ENCODE measurements at regions not wholly inside any gene's neighbourhood (a gene's known extent, or its start where the extent isn't known, plus 50 kb on each side); places are given as distances from the start of the nearest gene placed in this dataset.

- Histone ChIP-seq H3K9ac (ENCODE audit: low read length in 3 of 3) (no peak overlapping the region), H3K27ac (ENCODE audit: low read depth in 2 of 2, low read length in 2 of 2) (no peak overlapping the region)
Measured at GRCh38 chr9:95584176-95584575, 67.4 kb upstream of the PTCH1 start.

GRCh38 chr9:95581900-95582299, 65.1 kb upstream of the PTCH1 start:
- H3K27me3 ChIP-seq (ENCODE audit: control insufficient read depth, insufficient read depth, low read length) = no peaks in the 10 kb centered on the region
- peaks cover 0 to 2% (median 0%) of the 10 kb centered on the region in 3 donors for H3K4me1 ChIP-seq (ENCODE audit: control insufficient read depth in 2 of 3, insufficient read depth in 2 of 3, low read depth in 1 of 3, low read length in 3 of 3)
- no peak overlapping the region for H3K4me3 ChIP-seq (ENCODE audit: low read length in 3 of 3)
- no peaks in the 10 kb centered on the region for H3K9me3 ChIP-seq (ENCODE audit: control insufficient read depth in 2 of 3, insufficient read depth in 1 of 3, low read length in 3 of 3)
- no peak for TF ChIP-seq CTCF (IDR thresholded peaks at IDR 0.05; ENCODE audit: borderline replicate concordance, extremely low read depth, insufficient read depth)
- no peaks in the 10 kb centered on the region for H3K36me3 ChIP-seq (ENCODE audit: control insufficient read depth in 2 of 3, insufficient read depth in 3 of 3, low read length in 3 of 3)
- no peak for DNase-seq
- H3K9ac ChIP-seq (ENCODE audit: low read length in 3 of 3) = no peak overlapping the region
- FAIRE-seq = no peak
- intact Hi-C loops (cut with DNase I) = no loop called here
- H3K27ac ChIP-seq (ENCODE audit: low read depth in 2 of 2, low read length in 2 of 2) = no peak overlapping the region

More at GRCh38 chr9:95584176-95584575, 67.4 kb upstream of the PTCH1 start:
- DNase-seq (peak in 3 of 5 donors; percentile 35 to 56 (median 37)), FAIRE-seq (no peak)
- H3K9me3 ChIP-seq (ENCODE audit: control insufficient read depth in 2 of 3, insufficient read depth in 1 of 3, low read length in 3 of 3) = no peaks in the 10 kb centered on the region
- no peaks in the 10 kb centered on the region for H3K36me3 ChIP-seq (ENCODE audit: control insufficient read depth in 2 of 3, insufficient read depth in 3 of 3, low read length in 3 of 3)
- intact Hi-C loops (cut with DNase I) = no loop called here
- no peak overlapping the region for H3K4me3 ChIP-seq (ENCODE audit: low read length in 3 of 3)
- H3K27me3 ChIP-seq (ENCODE audit: control insufficient read depth, insufficient read depth, low read length) = no peaks in the 10 kb centered on the region
- peaks cover 5 to 10% (median 8%) of the 10 kb centered on the region in 3 donors for H3K4me1 ChIP-seq (ENCODE audit: control insufficient read depth in 2 of 3, insufficient read depth in 2 of 3, low read depth in 1 of 3, low read length in 3 of 3)
- no peak for TF ChIP-seq CTCF (IDR thresholded peaks at IDR 0.05; ENCODE audit: borderline replicate concordance, extremely low read depth, insufficient read depth)

- TF ChIP-seq CTCF (IDR thresholded peaks at IDR 0.05; ENCODE audit: borderline replicate concordance, extremely low read depth, insufficient read depth) = no peak
- Histone ChIP-seq H3K36me3 (ENCODE audit: control insufficient read depth in 2 of 3, insufficient read depth in 3 of 3, low read length in 3 of 3) (no peaks in the 10 kb centered on the region), H3K27ac (ENCODE audit: low read depth in 2 of 2, low read length in 2 of 2) (no peak overlapping the region), H3K4me1 (ENCODE audit: control insufficient read depth in 2 of 3, insufficient read depth in 2 of 3, low read depth in 1 of 3, low read length in 3 of 3) (peaks cover 0 to 2% (median 0%) of the 10 kb centered on the region in 3 donors), H3K9me3 (ENCODE audit: control insufficient read depth in 2 of 3, insufficient read depth in 1 of 3, low read length in 3 of 3) (no peaks in the 10 kb centered on the region), H3K9ac (ENCODE audit: low read length in 3 of 3) (no peak overlapping the region), H3K27me3 (ENCODE audit: control insufficient read depth, insufficient read depth, low read length) (no peaks in the 10 kb centered on the region), H3K4me3 (ENCODE audit: low read length in 3 of 3) (no peak overlapping the region)
- intact Hi-C loops (cut with DNase I) = no loop called here
- DNase-seq (peak; percentile 45 to 71 (median 63)), FAIRE-seq (no peak)
Measured at GRCh38 chr9:95580812-95581761, 64.3 kb upstream of the PTCH1 start.

Data from kidney (tissue), 13 donors.